Left renal pelvis (tissue), 4 donors: ENCODE measurements at regions not wholly inside any gene's neighbourhood (a gene's known extent, or its start where the extent isn't known, plus 50 kb on each side); places are given as distances from the start of the nearest gene placed in this dataset.
"Not testable (repeated sequence)": the region's sequence is repeated elsewhere in the genome, so short reads cannot be mapped to it uniquely, and the experiment has no call there.

Experiments used
- DNase-seq, 4 donors: peaks; one replicate each; pipeline ENCODE4 v3.0.0-alpha.2; 2013; ENCODE audit warnings: low read depth in 4 of 4, low spot score in 3 of 4

GRCh38 chr3:90054311-90054710 lies 946.9 kb downstream of the EPHA3 start:
- no peak for DNase-seq

- DNase-seq: no peak
Observed at GRCh38 chr3:90055666-90056065, 948.2 kb downstream of the EPHA3 start.

DNA sequence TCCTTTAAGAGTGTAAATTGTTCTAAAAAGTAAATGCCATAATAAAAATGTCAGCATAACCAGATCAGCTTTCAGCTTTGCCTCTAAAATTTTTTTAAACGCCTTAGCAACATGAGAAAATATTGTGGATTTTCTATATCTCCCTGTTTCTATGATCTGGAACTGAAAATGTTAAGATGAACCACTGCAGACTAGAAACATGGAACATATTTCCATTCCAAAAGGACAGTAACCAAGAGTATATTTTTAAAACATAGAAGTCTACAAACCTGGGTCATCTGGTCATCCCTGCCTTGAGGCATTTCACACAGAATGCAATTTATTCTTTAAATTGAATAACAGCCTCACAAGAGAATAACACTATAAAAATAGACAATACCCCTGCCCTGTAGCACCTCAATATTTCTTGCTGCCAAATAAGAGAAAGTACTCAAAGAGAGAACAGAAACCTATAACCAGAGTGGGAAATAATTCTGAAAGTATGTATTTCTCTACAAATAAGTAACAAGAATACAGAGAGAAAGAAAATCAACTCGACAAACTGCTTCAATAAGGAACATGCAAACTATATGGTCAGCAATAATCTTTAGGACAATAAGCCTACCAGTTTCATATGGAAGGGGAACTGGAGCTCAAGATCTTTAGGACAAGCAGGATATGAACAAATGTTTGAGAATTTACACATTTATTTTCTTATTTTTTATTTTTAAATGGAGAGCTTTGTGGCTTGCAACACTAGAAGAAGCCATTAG lies 949.0 kb downstream of the EPHA3 start:
- no peak for DNase-seq

DNA sequence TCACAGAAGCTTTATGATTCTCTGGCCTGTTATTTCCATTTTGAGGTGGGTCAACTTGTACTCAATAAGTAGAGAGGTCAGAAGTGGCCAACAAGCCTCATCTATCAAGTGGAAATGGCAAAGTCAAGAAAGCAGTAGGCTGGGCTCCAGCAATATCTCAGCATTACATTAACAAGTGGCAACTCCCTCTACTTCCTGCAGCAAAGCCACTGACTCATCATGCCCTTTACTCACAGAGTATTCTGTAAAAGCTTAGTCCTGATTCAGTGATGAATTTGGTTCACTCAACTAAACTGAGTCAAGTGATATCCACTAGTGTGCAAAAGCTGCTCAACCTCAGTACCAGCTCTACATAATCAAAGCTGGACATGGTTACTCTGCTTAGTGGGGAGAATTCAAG lies 954.6 kb downstream of the EPHA3 start:
- no peak for DNase-seq

DNA sequence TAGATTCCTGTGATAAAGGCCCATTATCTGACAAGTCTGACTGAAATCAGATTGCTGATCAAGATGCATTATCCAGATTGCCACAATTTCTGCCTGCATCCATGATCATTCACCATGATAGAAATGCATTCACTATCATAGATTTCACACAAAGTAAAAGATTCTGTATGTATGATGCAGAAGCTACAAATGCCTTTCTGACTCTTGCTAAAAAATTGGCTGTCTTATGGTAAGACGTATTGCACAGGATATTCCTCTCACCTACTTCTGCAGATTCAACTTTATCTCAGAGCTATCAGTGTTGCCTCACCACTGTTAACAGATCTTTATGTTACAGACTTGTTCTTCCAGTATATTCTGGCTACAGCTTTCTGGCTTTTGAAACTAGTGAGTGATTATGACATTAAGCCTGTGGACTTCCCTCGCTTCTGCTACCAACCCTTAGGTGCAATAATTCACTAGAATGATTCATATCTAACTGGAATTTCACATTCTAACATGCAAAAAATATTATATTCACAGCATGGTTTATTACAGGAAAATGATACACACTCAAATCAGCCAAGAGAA lies 955.3 kb downstream of the EPHA3 start:
- no peak for DNase-seq

- no peak for DNase-seq
Observed at GRCh38 chr3:90068783-90069182, 961.4 kb downstream of the EPHA3 start.

GRCh38 chr3:90069748-90070147 lies 962.3 kb downstream of the EPHA3 start:
- DNase-seq: no peak

DNA sequence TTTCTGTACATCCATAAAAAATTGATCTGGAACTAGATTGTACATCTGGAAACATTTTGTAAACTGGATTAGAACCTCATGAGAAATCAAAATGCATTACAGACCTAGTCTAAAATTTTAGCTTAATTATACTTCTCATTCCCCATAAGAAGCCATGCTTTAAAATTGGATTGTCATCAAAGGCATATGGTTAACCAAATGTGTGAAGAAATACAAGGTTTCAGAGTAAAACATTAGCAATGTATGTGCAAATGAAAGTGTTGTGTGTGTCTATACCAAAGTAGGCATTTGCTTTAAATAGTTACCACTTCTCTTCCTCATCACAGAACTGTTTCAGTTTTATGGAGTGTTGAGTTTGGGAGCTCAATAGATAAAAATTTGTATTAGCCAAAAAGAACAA lies 968.7 kb downstream of the EPHA3 start:
- DNase-seq: no peak

- no peak for DNase-seq
Observed at GRCh38 chr3:90080988-90081387, 973.6 kb downstream of the EPHA3 start.

DNA sequence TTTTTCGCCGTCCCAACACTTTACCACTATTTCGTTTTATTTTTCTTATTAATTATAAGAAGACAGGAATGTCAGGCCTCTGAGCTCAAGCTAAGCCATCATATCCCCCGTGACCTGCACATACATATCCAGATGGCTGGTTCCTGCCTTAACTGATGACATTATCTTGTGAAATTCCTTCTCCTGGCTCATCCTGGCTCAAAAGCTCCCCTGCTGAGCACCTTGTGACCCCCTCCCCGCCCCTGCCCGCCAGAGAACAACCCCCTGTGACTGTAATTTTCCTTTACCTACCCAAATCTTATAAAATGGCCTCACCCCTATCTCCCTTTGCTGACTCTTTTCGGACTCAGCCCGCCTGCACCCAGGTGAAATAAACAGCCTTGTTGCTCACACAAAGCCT lies 978.9 kb downstream of the EPHA3 start:
- not testable (repeated sequence) for DNase-seq

- no peak for DNase-seq
Observed at GRCh38 chr3:90087703-90088102, 980.3 kb downstream of the EPHA3 start.

DNA sequence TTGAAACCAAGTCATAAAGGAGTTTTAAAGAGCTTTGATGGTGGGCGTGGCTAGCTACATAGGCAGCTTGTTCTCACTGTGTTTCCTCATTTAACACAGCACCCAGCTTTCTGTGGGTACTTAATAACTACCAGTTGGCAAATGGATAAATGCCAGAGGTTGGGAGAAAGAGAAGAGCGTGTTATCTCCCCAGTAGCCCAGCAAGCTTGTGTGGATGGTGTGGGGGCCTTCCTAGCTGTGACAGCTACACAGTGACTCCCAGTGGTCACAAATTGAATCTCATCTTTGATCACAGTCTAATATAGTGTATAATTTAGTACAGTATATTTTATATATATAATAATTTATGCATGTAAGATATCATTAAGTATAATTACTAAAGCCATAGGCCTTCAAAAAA lies 984.1 kb downstream of the EPHA3 start:
- DNase-seq: peak in 1 of 4 donors; percentile 3

DNA sequence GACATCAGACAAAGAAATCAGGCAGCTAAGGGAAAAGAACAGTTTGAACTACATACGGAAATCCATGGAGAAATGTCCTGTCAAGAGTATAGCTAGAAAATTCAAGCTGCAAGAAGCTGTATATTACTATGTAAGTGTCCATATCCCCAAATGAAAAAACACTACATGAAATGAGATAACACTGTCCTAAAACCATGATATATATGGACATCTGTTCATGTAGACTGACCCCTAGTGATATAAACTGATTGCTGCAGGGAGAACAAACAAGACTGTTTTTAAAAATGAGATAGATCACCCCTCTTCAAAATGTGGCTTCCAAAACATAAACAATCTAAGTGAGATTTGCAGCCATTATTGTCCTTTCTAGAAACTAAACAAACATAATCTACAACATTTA lies 985.6 kb downstream of the EPHA3 start:
- DNase-seq: no peak

DNA sequence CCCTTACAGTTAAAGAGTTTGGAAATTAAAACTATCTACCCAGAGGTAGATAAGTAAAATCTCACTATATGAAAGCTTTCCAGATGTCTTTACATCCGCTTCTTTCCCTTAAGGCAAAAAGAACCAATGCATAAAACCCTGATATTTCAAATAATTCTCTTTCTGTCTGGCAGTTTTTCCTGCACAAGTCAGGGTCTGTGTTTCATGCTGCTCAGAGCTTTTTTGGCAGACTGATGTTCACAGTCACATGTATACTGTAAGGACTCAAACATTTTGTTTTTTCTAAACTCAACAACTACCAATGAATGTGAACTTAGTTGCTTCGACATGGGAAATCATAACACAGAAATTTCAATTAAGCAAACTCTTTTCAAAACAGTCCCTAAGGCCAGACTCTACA lies 988.4 kb downstream of the EPHA3 start:
- no peak for DNase-seq

DNA sequence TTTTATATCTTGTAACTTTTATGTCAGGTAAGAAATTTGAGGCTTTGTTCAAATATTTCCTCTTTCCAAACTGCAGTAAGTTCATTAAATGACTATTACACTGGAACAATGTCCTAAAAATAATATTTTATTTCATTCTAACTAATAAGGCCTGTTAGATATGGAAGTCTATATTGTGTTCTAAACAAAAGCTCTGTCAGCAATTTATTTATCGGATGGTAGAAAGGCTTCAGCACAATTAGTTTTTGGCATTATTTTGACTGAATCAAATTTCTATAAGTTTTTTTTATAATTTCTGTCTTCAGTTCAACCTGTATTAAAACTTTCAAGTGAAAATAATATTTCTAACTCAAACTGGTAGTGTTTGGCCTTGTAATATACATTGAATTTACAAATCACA lies 992.1 kb downstream of the EPHA3 start:
- no peak for DNase-seq

GRCh38 chr3:90102146-90102545 lies 994.7 kb downstream of the EPHA3 start:
- DNase-seq: no peak

- DNase-seq: no peak
Observed at GRCh38 chr3:90121326-90121725, 1013.9 kb downstream of the EPHA3 start.

GRCh38 chr3:90128391-90128790 lies 1021.0 kb downstream of the EPHA3 start:
- DNase-seq: no peak

- no peak for DNase-seq
Observed at GRCh38 chr3:90129730-90130129, 1022.3 kb downstream of the EPHA3 start.

- DNase-seq: no peak
Observed at GRCh38 chr3:90132197-90132596, 1024.8 kb downstream of the EPHA3 start.

GRCh38 chr3:90134090-90134489 lies 1026.7 kb downstream of the EPHA3 start:
- no peak for DNase-seq

DNA sequence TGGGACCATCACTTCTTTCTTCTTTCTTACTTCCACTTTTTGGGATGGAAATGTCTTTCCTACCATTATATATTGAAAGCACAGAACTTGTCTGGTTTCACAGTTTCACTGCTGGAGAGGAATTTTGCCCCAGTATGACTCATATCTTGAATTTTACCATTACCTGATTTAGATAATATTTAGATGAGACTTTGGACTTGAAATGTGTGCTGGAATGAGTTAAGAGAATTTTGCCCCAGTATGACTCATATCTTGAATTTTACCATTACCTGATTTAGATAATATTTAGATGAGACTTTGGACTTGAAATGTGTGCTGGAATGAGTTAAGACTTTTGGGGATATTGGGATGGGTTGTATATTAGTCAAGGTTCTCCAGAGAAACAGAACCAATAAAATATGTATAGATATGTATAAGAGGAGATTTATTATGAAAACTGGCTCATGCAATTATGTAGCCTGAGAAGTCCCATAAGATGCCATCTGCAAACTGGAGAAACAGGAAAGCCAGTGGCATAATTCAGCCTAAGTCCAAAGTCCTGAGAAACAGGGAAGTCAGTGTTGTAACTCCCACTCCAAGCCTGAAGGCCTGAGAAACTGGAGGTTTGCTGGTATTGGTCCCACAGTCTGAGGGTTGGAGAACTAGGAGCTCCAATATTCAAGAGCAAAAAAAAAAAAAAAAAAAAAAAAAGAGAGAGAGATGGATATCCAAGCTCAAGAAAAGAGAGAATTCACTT lies 1029.2 kb downstream of the EPHA3 start:
- DNase-seq: no peak
